ENCODE measurements at regions not wholly inside any gene's neighbourhood (a gene's known extent, or its start where the extent isn't known, plus 50 kb on each side); places are given as distances from the start of the nearest gene placed in this dataset.

DNA sequence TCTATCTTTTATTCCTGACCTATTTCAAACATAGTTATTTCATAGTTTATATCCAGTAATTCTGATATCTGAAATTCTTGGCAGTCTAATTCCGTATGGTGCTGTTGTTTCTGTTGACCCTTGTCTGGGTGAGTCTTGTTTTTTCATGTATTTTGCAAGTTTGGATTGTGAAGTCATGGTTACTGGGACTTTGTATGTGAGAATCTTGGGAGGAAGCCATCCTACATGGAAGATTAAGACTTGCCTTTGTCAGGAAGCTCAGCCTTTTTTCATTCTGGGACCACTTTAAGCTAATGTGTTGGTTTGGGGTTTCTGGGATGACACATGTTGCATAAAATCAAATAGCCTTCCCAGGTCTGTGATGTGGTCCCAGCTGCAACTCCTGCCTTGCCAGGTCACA is 191.6 kb upstream of the E2F7 start:
- no peaks in the 10 kb centered on the region for H3K27me3 Mint-ChIP-seq

DNA sequence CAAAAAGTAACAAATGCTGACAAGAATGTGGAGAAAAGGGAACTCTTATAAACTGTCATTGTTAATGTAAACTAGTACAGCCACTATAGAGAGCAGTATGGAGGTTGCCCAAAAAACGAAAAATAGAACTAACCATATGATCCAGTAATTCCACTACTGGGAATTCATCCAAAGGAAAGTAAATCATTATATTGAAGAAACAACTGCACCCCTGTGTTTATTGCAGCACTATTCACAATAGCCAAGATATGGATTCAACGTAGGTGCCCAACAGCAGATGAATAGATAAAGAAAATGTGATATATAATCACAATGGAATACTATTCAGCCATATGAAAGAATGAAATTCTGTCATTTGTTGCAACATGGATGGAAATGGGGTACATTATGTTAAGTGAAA is 188.0 kb upstream of the E2F7 start:
- Histone ChIP-seq H3K27ac (ENCODE audit: low read length) (no peak overlapping the region), H3K36me3 (ENCODE audit: control insufficient read depth in 2 of 2, extremely low read depth in 1 of 2, insufficient read depth in 1 of 2, low read length in 1 of 2) (no peaks in the 10 kb centered on the region), H3K27me3 (replicated peaks in 1 of 2; ENCODE audit: control insufficient read depth in 2 of 2, extremely low read depth in 1 of 2, insufficient read depth in 2 of 2, low read length in 1 of 2) (no peaks in the 10 kb centered on the region), H3K9me3 (no peaks in the 10 kb centered on the region), H3K4me3 (ENCODE audit: control insufficient read depth in 1 of 2, extremely low read depth in 1 of 2, low read length in 1 of 2) (no peak overlapping the region), H3K4me1 (ENCODE audit: control insufficient read depth in 1 of 2, extremely low read depth in 1 of 2, insufficient read depth in 2 of 2, low read length in 2 of 2) (no peaks in the 10 kb centered on the region)
- Mint-ChIP-seq H3K36me3 (no peaks in the 10 kb centered on the region), H3K4me3 (no peak overlapping the region), H3K9me3 (peaks cover 0 to 3% (median 0%) of the 10 kb centered on the region in 3 donors), H3K4me1 (no peaks in the 10 kb centered on the region), H3K27ac (no peak overlapping the region), H3K27me3 (no peaks in the 10 kb centered on the region)
- CTCF ChIA-PET = no interaction called here
- ATAC-seq (replicated peaks in 1 of 4) = no peak
- DNase-seq = no peak
- WGBS (ENCODE audit: insufficient coverage) = no CpG with 5 or more reads among the region's 2 CpGs
- POLR2A ChIA-PET = no interaction called here

More for the DNA sequence above, 191.6 kb upstream of the E2F7 start:
- 83% methylated on average over 1 of the region's 1 CpG for WGBS (ENCODE audit: insufficient coverage)
- H3K27ac Mint-ChIP-seq = no peak overlapping the region
- Histone ChIP-seq H3K27ac (ENCODE audit: low read length) (no peak overlapping the region), H3K4me3 (ENCODE audit: control insufficient read depth in 1 of 2, extremely low read depth in 1 of 2, low read length in 1 of 2) (no peak overlapping the region), H3K36me3 (ENCODE audit: control insufficient read depth in 2 of 2, extremely low read depth in 1 of 2, insufficient read depth in 1 of 2, low read length in 1 of 2) (no peaks in the 10 kb centered on the region), H3K4me1 (ENCODE audit: control insufficient read depth in 1 of 2, extremely low read depth in 1 of 2, insufficient read depth in 2 of 2, low read length in 2 of 2) (no peaks in the 10 kb centered on the region), H3K27me3 (replicated peaks in 1 of 2; ENCODE audit: control insufficient read depth in 2 of 2, extremely low read depth in 1 of 2, insufficient read depth in 2 of 2, low read length in 1 of 2) (no peaks in the 10 kb centered on the region), H3K9me3 (no peaks in the 10 kb centered on the region)
- H3K4me1 Mint-ChIP-seq = no peaks in the 10 kb centered on the region
- ChIA-PET POLR2A (no interaction called here), CTCF (no interaction called here)
- no peak overlapping the region for H3K4me3 Mint-ChIP-seq
- ATAC-seq (replicated peaks in 1 of 4) (no peak), DNase-seq (no peak)
- no peaks in the 10 kb centered on the region for H3K36me3 Mint-ChIP-seq
- H3K9me3 Mint-ChIP-seq = peaks cover 0 to 8% (median 7%) of the 10 kb centered on the region in 3 donors

- Mint-ChIP-seq H3K36me3 (no peaks in the 10 kb centered on the region), H3K4me1 (no peaks in the 10 kb centered on the region), H3K9me3 (peaks cover 0 to 3% (median 0%) of the 10 kb centered on the region in 3 donors), H3K4me3 (no peak overlapping the region), H3K27me3 (no peaks in the 10 kb centered on the region), H3K27ac (no peak overlapping the region)
- no peaks in the 10 kb centered on the region for H3K4me1 ChIP-seq (ENCODE audit: control insufficient read depth in 1 of 2, extremely low read depth in 1 of 2, insufficient read depth in 2 of 2, low read length in 2 of 2)
- no peaks in the 10 kb centered on the region for H3K9me3 ChIP-seq
- ChIA-PET POLR2A (no interaction called here), CTCF (no interaction called here)
- H3K27me3 ChIP-seq (replicated peaks in 1 of 2; ENCODE audit: control insufficient read depth in 2 of 2, extremely low read depth in 1 of 2, insufficient read depth in 2 of 2, low read length in 1 of 2) = no peaks in the 10 kb centered on the region
- DNase-seq = no peak
- no peaks in the 10 kb centered on the region for H3K36me3 ChIP-seq (ENCODE audit: control insufficient read depth in 2 of 2, extremely low read depth in 1 of 2, insufficient read depth in 1 of 2, low read length in 1 of 2)
- H3K27ac ChIP-seq (ENCODE audit: low read length) = no peak overlapping the region
- no peak for ATAC-seq (replicated peaks in 1 of 4)
- no CpG with 5 or more reads among the region's 2 CpGs for WGBS (ENCODE audit: insufficient coverage)
- no peak overlapping the region for H3K4me3 ChIP-seq (ENCODE audit: control insufficient read depth in 1 of 2, extremely low read depth in 1 of 2, low read length in 1 of 2)
Measured at GRCh38 chr12:77251799-77252198, 186.4 kb upstream of the E2F7 start.

GRCh38 chr12:77249892-77250291 is 184.5 kb upstream of the E2F7 start:
- no peaks in the 10 kb centered on the region for H3K9me3 ChIP-seq
- H3K4me1 Mint-ChIP-seq = no peaks in the 10 kb centered on the region
- CTCF ChIA-PET = no interaction called here
- H3K36me3 Mint-ChIP-seq = no peaks in the 10 kb centered on the region
- H3K4me3 ChIP-seq (ENCODE audit: control insufficient read depth in 1 of 2, extremely low read depth in 1 of 2, low read length in 1 of 2) = no peak overlapping the region
- DNase-seq (no peak), ATAC-seq (replicated peaks in 1 of 4) (no peak)
- POLR2A ChIA-PET = no interaction called here
- no peaks in the 10 kb centered on the region for H3K27me3 ChIP-seq (replicated peaks in 1 of 2; ENCODE audit: control insufficient read depth in 2 of 2, extremely low read depth in 1 of 2, insufficient read depth in 2 of 2, low read length in 1 of 2)
- no peak overlapping the region for H3K27ac ChIP-seq (ENCODE audit: low read length)
- H3K27me3 Mint-ChIP-seq = no peaks in the 10 kb centered on the region
- H3K27ac Mint-ChIP-seq = no peak overlapping the region
- WGBS (ENCODE audit: insufficient coverage) = 95% methylated on average over 5 of the region's 5 CpGs
- H3K4me3 Mint-ChIP-seq = no peak overlapping the region
- no peaks in the 10 kb centered on the region for H3K36me3 ChIP-seq (ENCODE audit: control insufficient read depth in 2 of 2, extremely low read depth in 1 of 2, insufficient read depth in 1 of 2, low read length in 1 of 2)
- no peaks in the 10 kb centered on the region for H3K4me1 ChIP-seq (ENCODE audit: control insufficient read depth in 1 of 2, extremely low read depth in 1 of 2, insufficient read depth in 2 of 2, low read length in 2 of 2)
- H3K9me3 Mint-ChIP-seq = peaks cover 0 to 3% (median 0%) of the 10 kb centered on the region in 3 donors

DNA sequence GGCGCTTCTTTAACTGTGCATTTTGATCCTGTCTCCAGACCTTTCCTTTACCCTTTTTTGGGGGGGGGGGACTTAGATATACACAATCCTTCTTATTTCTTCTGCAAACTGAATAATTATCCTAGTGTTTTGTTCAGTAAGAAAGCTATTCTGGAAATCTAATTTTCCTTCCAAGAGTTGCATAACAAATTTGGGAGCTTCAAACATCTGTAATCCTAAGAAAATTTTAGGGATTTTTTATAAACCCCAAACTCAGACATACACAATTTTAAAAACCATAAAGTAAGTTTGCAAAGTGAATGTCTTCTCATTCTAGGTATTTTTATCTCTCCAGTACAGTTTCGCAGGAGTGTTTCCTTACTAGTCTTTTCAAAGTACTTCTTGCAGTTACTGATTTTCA is 182.7 kb upstream of the E2F7 start:
- no peaks in the 10 kb centered on the region for H3K4me1 Mint-ChIP-seq
- ATAC-seq (replicated peaks in 1 of 4) (no peak), DNase-seq (no peak)
- no peaks in the 10 kb centered on the region for H3K36me3 Mint-ChIP-seq
- POLR2A ChIA-PET = no interaction called here
- Histone ChIP-seq H3K4me1 (ENCODE audit: control insufficient read depth in 1 of 2, extremely low read depth in 1 of 2, insufficient read depth in 2 of 2, low read length in 2 of 2) (no peaks in the 10 kb centered on the region), H3K4me3 (ENCODE audit: control insufficient read depth in 1 of 2, extremely low read depth in 1 of 2, low read length in 1 of 2) (no peak overlapping the region), H3K27ac (ENCODE audit: low read length) (no peak overlapping the region), H3K27me3 (replicated peaks in 1 of 2; ENCODE audit: control insufficient read depth in 2 of 2, extremely low read depth in 1 of 2, insufficient read depth in 2 of 2, low read length in 1 of 2) (no peaks in the 10 kb centered on the region), H3K9me3 (no peaks in the 10 kb centered on the region), H3K36me3 (ENCODE audit: control insufficient read depth in 2 of 2, extremely low read depth in 1 of 2, insufficient read depth in 1 of 2, low read length in 1 of 2) (no peaks in the 10 kb centered on the region)
- no CpG with 5 or more reads among the region's 2 CpGs for WGBS (ENCODE audit: insufficient coverage)
- H3K4me3 Mint-ChIP-seq = no peak overlapping the region
- no peak overlapping the region for H3K27ac Mint-ChIP-seq
- H3K27me3 Mint-ChIP-seq = no peaks in the 10 kb centered on the region
- no peaks in the 10 kb centered on the region for H3K9me3 Mint-ChIP-seq
- CTCF ChIA-PET = no interaction called here

DNA sequence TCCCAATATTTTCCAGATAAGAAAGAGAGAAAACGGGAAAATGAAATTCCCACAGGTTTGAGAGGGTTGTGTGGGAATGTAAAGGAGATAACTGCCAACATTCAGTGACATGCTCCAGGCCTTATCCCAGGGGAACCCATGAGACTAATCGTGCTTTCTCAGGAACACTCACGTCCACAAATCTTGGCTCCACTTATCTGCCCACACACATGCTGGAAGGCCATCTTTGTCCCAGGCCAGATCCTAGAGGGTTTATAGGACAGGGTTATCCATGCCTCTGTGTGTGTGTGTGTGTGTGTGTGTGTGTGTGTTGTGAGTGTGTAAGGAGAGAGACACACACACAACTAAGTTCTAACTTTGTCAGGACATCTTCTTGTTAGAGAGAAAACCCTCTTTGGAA is 182.2 kb upstream of the E2F7 start:
- POLR2A ChIA-PET = no interaction called here
- no CpG with 5 or more reads among the region's 3 CpGs for whole genome bisulfite sequencing (ENCODE audit: insufficient coverage)
- ATAC-seq (replicated peaks in 1 of 4) = no peak

DNA sequence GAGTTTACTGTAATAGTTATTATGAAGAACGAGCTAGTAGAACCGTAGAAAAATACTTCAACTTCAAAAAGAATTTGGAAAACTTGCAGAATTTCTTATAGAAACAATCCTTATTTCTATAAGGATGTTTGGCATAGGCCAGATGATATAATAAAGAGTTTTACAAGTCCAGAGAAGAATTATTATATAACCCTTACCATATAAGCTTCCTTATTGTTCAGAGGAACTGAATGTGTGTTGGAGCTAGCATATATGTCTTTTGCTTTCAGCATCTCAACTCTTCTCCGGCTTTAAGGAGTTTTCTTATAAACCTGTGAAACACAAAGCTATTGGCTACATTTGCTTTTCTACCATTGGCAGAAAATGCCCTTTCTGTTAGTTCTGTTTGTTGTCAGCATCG is 178.0 kb upstream of the E2F7 start:
- H3K36me3 Mint-ChIP-seq = no peaks in the 10 kb centered on the region
- no peak overlapping the region for H3K4me3 Mint-ChIP-seq
- H3K4me1 ChIP-seq (ENCODE audit: control insufficient read depth in 1 of 2, extremely low read depth in 1 of 2, insufficient read depth in 2 of 2, low read length in 2 of 2) = no peaks in the 10 kb centered on the region
- no peaks in the 10 kb centered on the region for H3K27me3 Mint-ChIP-seq
- H3K4me1 Mint-ChIP-seq = no peaks in the 10 kb centered on the region
- no peaks in the 10 kb centered on the region for H3K27me3 ChIP-seq (replicated peaks in 1 of 2; ENCODE audit: control insufficient read depth in 2 of 2, extremely low read depth in 1 of 2, insufficient read depth in 2 of 2, low read length in 1 of 2)
- H3K27ac Mint-ChIP-seq = no peak overlapping the region
- peaks cover 0 to 3% (median 0%) of the 10 kb centered on the region in 3 donors for H3K9me3 Mint-ChIP-seq
- POLR2A ChIA-PET = no interaction called here
- DNase-seq (no peak), ATAC-seq (replicated peaks in 1 of 4) (no peak)
- no peaks in the 10 kb centered on the region for H3K36me3 ChIP-seq (ENCODE audit: control insufficient read depth in 2 of 2, extremely low read depth in 1 of 2, insufficient read depth in 1 of 2, low read length in 1 of 2)
- no peaks in the 10 kb centered on the region for H3K9me3 ChIP-seq
- H3K4me3 ChIP-seq (ENCODE audit: control insufficient read depth in 1 of 2, extremely low read depth in 1 of 2, low read length in 1 of 2) = no peak overlapping the region
- no CpG with 5 or more reads among the region's 4 CpGs for WGBS (ENCODE audit: insufficient coverage)
- CTCF ChIA-PET = no interaction called here
- H3K27ac ChIP-seq (ENCODE audit: low read length) = no peak overlapping the region

More for the DNA sequence above, 182.2 kb upstream of the E2F7 start:
- CTCF ChIA-PET = no interaction called here
- Histone ChIP-seq H3K4me1 (ENCODE audit: control insufficient read depth in 1 of 2, extremely low read depth in 1 of 2, insufficient read depth in 2 of 2, low read length in 2 of 2) (no peaks in the 10 kb centered on the region), H3K27me3 (replicated peaks in 1 of 2; ENCODE audit: control insufficient read depth in 2 of 2, extremely low read depth in 1 of 2, insufficient read depth in 2 of 2, low read length in 1 of 2) (no peaks in the 10 kb centered on the region), H3K27ac (ENCODE audit: low read length) (no peak overlapping the region), H3K36me3 (ENCODE audit: control insufficient read depth in 2 of 2, extremely low read depth in 1 of 2, insufficient read depth in 1 of 2, low read length in 1 of 2) (no peaks in the 10 kb centered on the region), H3K4me3 (ENCODE audit: control insufficient read depth in 1 of 2, extremely low read depth in 1 of 2, low read length in 1 of 2) (no peak overlapping the region), H3K9me3 (no peaks in the 10 kb centered on the region)
- no peak overlapping the region for H3K4me3 Mint-ChIP-seq
- no peaks in the 10 kb centered on the region for H3K36me3 Mint-ChIP-seq
- DNase-seq = no peak
- no peaks in the 10 kb centered on the region for H3K9me3 Mint-ChIP-seq
- no peak overlapping the region for H3K27ac Mint-ChIP-seq
- H3K4me1 Mint-ChIP-seq = no peaks in the 10 kb centered on the region
- H3K27me3 Mint-ChIP-seq = no peaks in the 10 kb centered on the region

All from T-cell (primary cell).